HCT116 (cell line): ENCODE measurements at regions not wholly inside any gene's neighbourhood (a gene's known extent, or its start where the extent isn't known, plus 50 kb on each side); places are given as distances from the start of the nearest gene placed in this dataset.

ENCODE experiments used
- ATAC-seq: fragments of 200-7000 bp; cut with Tn5 transposase; 2 replicates; pipeline ENCODE4 v1.9.1; 2020; ENCODE audit warnings: mild to moderate bottlenecking, moderate library complexity
- BruUV-seq: library from RNA; stranded (reverse); fragments of 400-500 nt; replicated peaks from 2 replicates; lab custom pipeline; 2021; lab: Mats Ljungman, UMichigan
- CTCF ChIA-PET: fragments of 300-600 bp; sonication (Branson Sonifier 250); formaldehyde crosslinking; loops from one replicate; lab custom pipeline; 2021; ENCODE audit warnings: antibody characterized with exemption; lab: Charles Lee
- POLR2A ChIA-PET: fragments of 300-600, 350-600 bp; sonication (Branson Sonifier 250); formaldehyde crosslinking; loops from one replicate; lab custom pipeline; 2021; ENCODE audit warnings: antibody characterized with exemption; lab: Charles Lee
- RAD21 ChIA-PET, 2 experiments: fragments of 300-600 bp; sonication (Branson Sonifier 250); formaldehyde crosslinking; loops; one replicate each; lab custom pipeline; 2023; ENCODE audit warnings: low total read pairs in 2 of 2; ENCODE audit not compliant: uncharacterized antibody in 2 of 2, unreplicated experiment in 2 of 2, low non-redundant PET in 1 of 2; lab: Charles Lee
- DNase-seq: peaks from one replicate; pipeline ENCODE4 v3.0.0-alpha.2; 2010; ENCODE audit warnings: low read depth, low spot score
- H2AFZ ChIP-seq: fragments of 200-600 bp; shearing (Covaris generic), sonication (generic); 2 replicates; pipeline ENCODE4 v1.6.1; 2017; ENCODE audit warnings: low read depth, mixed run types, mixed read lengths, antibody characterized with exemption, low read length; ENCODE audit not compliant: poor library complexity, severe bottlenecking
- H3K27ac ChIP-seq: 2 replicates; pipeline ENCODE4 v1.5.1; 2012; ENCODE audit warnings: low read depth, low read length
- H3K27me3 ChIP-seq: fragments of 200-600 bp; sonication (generic); 2 replicates; pipeline ENCODE4 v1.6.1; 2016; ENCODE audit warnings: mixed run types, low read length, mixed read lengths; ENCODE audit not compliant: insufficient read depth
- H3K36me3 ChIP-seq, 2 experiments: fragments of 200-500 bp in 1 of 2; fragments of 200-600 bp in 1 of 2; sonication (Bioruptor generic) in 1 of 2; sonication (generic) in 1 of 2; 2 replicates each; pipeline versions ENCODE4 v1.5.1 to v1.6.1; 2014 to 2016; ENCODE audit warnings: low read length in 2 of 2, inconsistent platforms in 1 of 2, mixed read lengths in 1 of 2, mixed run types in 1 of 2; ENCODE audit not compliant: insufficient read depth in 2 of 2, control insufficient read depth in 1 of 2
- H3K4me1 ChIP-seq, 2 experiments: fragments of 200-600 bp in 1 of 2; sonication (generic) in 1 of 2; 2 replicates each; pipeline versions ENCODE4 v1.5.1 to v1.6.1; 2012 to 2017; ENCODE audit warnings: low read length in 2 of 2, inconsistent platforms in 1 of 2, mild to moderate bottlenecking in 1 of 2, mixed read lengths in 1 of 2, mixed run types in 1 of 2, moderate library complexity in 1 of 2; ENCODE audit not compliant: insufficient read depth in 2 of 2, control insufficient read depth in 1 of 2
- H3K4me2 ChIP-seq: fragments of 200-600 bp; sonication (generic); 2 replicates; pipeline ENCODE4 v1.6.1; 2017; ENCODE audit warnings: mixed run types, low read length, mixed read lengths
- H3K4me3 ChIP-seq, 2 experiments: fragments of 200-600 bp in 1 of 2; sonication (generic) in 1 of 2; replicated peaks in 1 of 2; 2 replicates each; pipeline ENCODE4 v1.5.1; 2011 to 2016; ENCODE audit warnings: low read length in 2 of 2, control low read depth in 1 of 2, low read depth in 1 of 2, mild to moderate bottlenecking in 1 of 2, mixed read lengths in 1 of 2, mixed run types in 1 of 2
- H3K79me2 ChIP-seq: fragments of 200-600 bp; sonication (generic); 2 replicates; pipeline ENCODE4 v1.6.1; 2017; ENCODE audit warnings: mild to moderate bottlenecking, mixed run types, low read length, moderate library complexity, mixed read lengths; ENCODE audit not compliant: insufficient read depth
- H3K9ac ChIP-seq: fragments of 200-600 bp; sonication (generic); 2 replicates; pipeline ENCODE4 v1.6.1; 2016; ENCODE audit warnings: low read length, mixed read lengths
- H3K9me2 ChIP-seq: fragments of 200-600 bp; sonication (generic), shearing (Covaris generic); 2 replicates; pipeline ENCODE4 v1.6.1; 2017; ENCODE audit warnings: mixed run types, mild to moderate bottlenecking, moderate library complexity; ENCODE audit not compliant: insufficient read depth
- H3K9me3 ChIP-seq, 2 experiments: fragments of 200-500 bp in 1 of 2; fragments of 200-600 bp in 1 of 2; sonication (Bioruptor generic) in 1 of 2; sonication (generic) in 1 of 2; 2 replicates each; pipeline ENCODE4 v1.6.1; 2014 to 2017; ENCODE audit warnings: low read length in 2 of 2, mixed read lengths in 2 of 2, inconsistent platforms in 1 of 2, low read depth in 1 of 2, mild to moderate bottlenecking in 1 of 2, mixed run types in 1 of 2, moderate library complexity in 1 of 2; ENCODE audit not compliant: control insufficient read depth in 1 of 2, insufficient read depth in 1 of 2
- H4K20me1 ChIP-seq: fragments of 200-600 bp; sonication (generic), shearing (Covaris generic); 2 replicates; pipeline ENCODE4 v1.6.1; 2017; ENCODE audit warnings: mixed run types, mild to moderate bottlenecking, moderate library complexity; ENCODE audit not compliant: insufficient read depth
- CBX3 ChIP-seq: IDR thresholded peaks from 2 replicates; pipeline ENCODE4 v1.6.1; 2012; ENCODE audit warnings: low read depth
- CEBPB ChIP-seq: IDR thresholded peaks from 2 replicates; pipeline ENCODE4 v1.6.1; 2012; ENCODE audit warnings: low read depth
- EGR1 ChIP-seq: IDR thresholded peaks from 2 replicates; pipeline ENCODE4 v1.6.1; 2012; ENCODE audit warnings: low read depth
- ELF1 ChIP-seq: IDR thresholded peaks from 2 replicates; pipeline ENCODE4 v1.6.1; 2012; ENCODE audit warnings: low read depth, borderline replicate concordance
- EZH2phosphoT487 ChIP-seq: fragments of 200-600 bp; IDR thresholded peaks from 2 replicates; pipeline ENCODE4 v1.6.1; 2018; ENCODE audit warnings: antibody characterized with exemption, borderline replicate concordance
- FOSL1 ChIP-seq: IDR thresholded peaks from 2 replicates; pipeline ENCODE4 v1.6.1; 2012; ENCODE audit warnings: low read depth
- JUND ChIP-seq: IDR thresholded peaks from 2 replicates; pipeline ENCODE4 v1.6.1; 2012
- POLR2A ChIP-seq: IDR thresholded peaks from 2 replicates; pipeline ENCODE4 v1.7.0; 2011; ENCODE audit warnings: borderline replicate concordance; ENCODE audit not compliant: insufficient read depth, insufficient read length; ENCODE audit errors: extremely low read depth
- RAD21 ChIP-seq: IDR thresholded peaks from 2 replicates; pipeline ENCODE4 v1.6.1; 2012; ENCODE audit warnings: low read depth, mild to moderate bottlenecking
- SIN3A ChIP-seq: IDR thresholded peaks from 2 replicates; pipeline ENCODE4 v1.6.1; 2012; ENCODE audit warnings: low read depth
- SP1 ChIP-seq: IDR thresholded peaks from 2 replicates; pipeline ENCODE4 v1.6.1; 2012; ENCODE audit warnings: low read depth
- SRF ChIP-seq: IDR thresholded peaks from 2 replicates; pipeline ENCODE4 v1.6.1; 2012; ENCODE audit warnings: low read depth
- TCF7L2 ChIP-seq: IDR thresholded peaks from 2 replicates; pipeline ENCODE4 v1.7.0; 2011; ENCODE audit warnings: borderline replicate concordance, inconsistent platforms; ENCODE audit not compliant: insufficient read depth, insufficient read length; ENCODE audit errors: extremely low read depth
- YY1 ChIP-seq: IDR thresholded peaks from 2 replicates; pipeline ENCODE4 v1.6.1; 2011; ENCODE audit warnings: low read length, low read depth, moderate library complexity, mild to moderate bottlenecking; ENCODE audit not compliant: insufficient replicate concordance; ENCODE audit errors: extremely low read depth
- ZFX ChIP-seq: fragments of 450-650 bp; IDR thresholded peaks from 2 replicates; pipeline ENCODE4 v1.6.1; 2017
- ZNF274 ChIP-seq: fragments of 200-500 bp; sonication (Bioruptor generic); IDR thresholded peaks from 2 replicates; pipeline ENCODE4 v1.6.1; 2014; ENCODE audit warnings: mild to moderate bottlenecking, low read depth, low read length, inconsistent platforms
- intact Hi-C: fragments of 100-400 bp; cut with micrococcal nuclease; formaldehyde crosslinking; loops from 2 replicates; pipeline ENCODE4 v1.10.0; 2022
- TF ChIP-seq, protein P1 (sequence below): IDR thresholded peaks from 2 replicates; pipeline ENCODE4 v1.6.1; 2012
- TF ChIP-seq, protein P2 (sequence below), 3 experiments: fragments of 200-600 bp in 1 of 3; sonication (generic) in 1 of 3; IDR thresholded peaks in 2 of 3; conservative IDR thresholded peaks in 1 of 3; 2 replicates each; pipeline ENCODE4 v1.5.1; 2012 to 2017; ENCODE audit warnings: low read depth in 2 of 3, low read length in 2 of 3, antibody characterized with exemption in 1 of 3, borderline replicate concordance in 1 of 3, control low read depth in 1 of 3, mild to moderate bottlenecking in 1 of 3, mixed read lengths in 1 of 3, mixed run types in 1 of 3, moderate library complexity in 1 of 3; ENCODE audit not compliant: insufficient read depth in 1 of 3
- TF ChIP-seq, protein P3 (sequence below): IDR thresholded peaks from 2 replicates; pipeline ENCODE4 v1.6.1; 2012
- TF ChIP-seq, protein P4 (sequence below): IDR thresholded peaks from 2 replicates; pipeline ENCODE4 v1.6.1; 2012; ENCODE audit warnings: low read depth

DNA sequence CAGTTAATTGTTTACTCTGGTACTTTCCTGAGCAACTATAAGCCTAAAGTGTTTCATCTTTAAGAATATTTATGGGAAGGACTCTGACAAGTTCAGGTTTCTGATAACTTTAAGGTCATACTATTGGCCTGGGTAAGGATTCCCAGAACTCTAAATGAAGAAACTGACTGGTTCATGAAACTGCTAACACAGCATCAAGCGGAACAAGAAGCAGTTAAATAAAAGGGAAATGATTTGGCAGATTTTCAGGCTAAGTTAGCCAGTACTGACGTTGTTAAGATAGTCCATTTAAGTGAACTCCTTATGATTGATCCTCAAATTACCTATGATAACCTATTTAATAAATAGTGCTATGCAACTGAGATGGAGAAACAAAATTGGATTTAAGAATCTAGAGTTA lies 101.6 kb upstream of the CES5A start:
- Histone ChIP-seq H2AFZ (no peak overlapping the region), H4K20me1 (no peaks in the 10 kb centered on the region), H3K9ac (no peak overlapping the region), H3K9me2 (no peaks in the 10 kb centered on the region), H3K36me3 (no peaks in the 10 kb centered on the region), H3K27ac (no peak overlapping the region), H3K4me1 (no peaks in the 10 kb centered on the region), H3K9me3 (no peaks in the 10 kb centered on the region), H3K4me2 (no peak overlapping the region), H3K27me3 (peaks cover 5% of the 10 kb centered on the region; the same call in 1 of the 2 replicates), H3K79me2 (no peaks in the 10 kb centered on the region), H3K4me3 (no peak overlapping the region)
- TF ChIP-seq CEBPB (no peak), ZNF274 (no peak), JUND (no peak), EGR1 (no peak), SIN3A (no peak), TCF7L2 (no peak), EZH2phosphoT487 (no peak), SRF (no peak), CBX3 (no peak), ELF1 (no peak), FOSL1 (no peak), POLR2A (no peak), RAD21 (no peak), YY1 (no peak), SP1 (no peak), ZFX (no peak)
- TF ChIP-seq, protein P1, sequence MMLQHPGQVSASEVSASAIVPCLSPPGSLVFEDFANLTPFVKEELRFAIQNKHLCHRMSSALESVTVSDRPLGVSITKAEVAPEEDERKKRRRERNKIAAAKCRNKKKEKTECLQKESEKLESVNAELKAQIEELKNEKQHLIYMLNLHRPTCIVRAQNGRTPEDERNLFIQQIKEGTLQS, result no peak
- TF ChIP-seq, protein P2, sequence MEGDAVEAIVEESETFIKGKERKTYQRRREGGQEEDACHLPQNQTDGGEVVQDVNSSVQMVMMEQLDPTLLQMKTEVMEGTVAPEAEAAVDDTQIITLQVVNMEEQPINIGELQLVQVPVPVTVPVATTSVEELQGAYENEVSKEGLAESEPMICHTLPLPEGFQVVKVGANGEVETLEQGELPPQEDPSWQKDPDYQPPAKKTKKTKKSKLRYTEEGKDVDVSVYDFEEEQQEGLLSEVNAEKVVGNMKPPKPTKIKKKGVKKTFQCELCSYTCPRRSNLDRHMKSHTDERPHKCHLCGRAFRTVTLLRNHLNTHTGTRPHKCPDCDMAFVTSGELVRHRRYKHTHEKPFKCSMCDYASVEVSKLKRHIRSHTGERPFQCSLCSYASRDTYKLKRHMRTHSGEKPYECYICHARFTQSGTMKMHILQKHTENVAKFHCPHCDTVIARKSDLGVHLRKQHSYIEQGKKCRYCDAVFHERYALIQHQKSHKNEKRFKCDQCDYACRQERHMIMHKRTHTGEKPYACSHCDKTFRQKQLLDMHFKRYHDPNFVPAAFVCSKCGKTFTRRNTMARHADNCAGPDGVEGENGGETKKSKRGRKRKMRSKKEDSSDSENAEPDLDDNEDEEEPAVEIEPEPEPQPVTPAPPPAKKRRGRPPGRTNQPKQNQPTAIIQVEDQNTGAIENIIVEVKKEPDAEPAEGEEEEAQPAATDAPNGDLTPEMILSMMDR (IDR thresholded peaks at IDR 0.05 in 2 of 3, conservative IDR thresholded peaks at IDR 0.05 in 1 of 3; ENCODE audit: borderline replicate concordance in 1 of 3, insufficient read depth in 1 of 3, low read depth in 2 of 3, low read length in 2 of 3), result no peak
- TF ChIP-seq, protein P3, sequence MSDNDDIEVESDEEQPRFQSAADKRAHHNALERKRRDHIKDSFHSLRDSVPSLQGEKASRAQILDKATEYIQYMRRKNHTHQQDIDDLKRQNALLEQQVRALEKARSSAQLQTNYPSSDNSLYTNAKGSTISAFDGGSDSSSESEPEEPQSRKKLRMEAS, result no peak
- TF ChIP-seq, protein P4, sequence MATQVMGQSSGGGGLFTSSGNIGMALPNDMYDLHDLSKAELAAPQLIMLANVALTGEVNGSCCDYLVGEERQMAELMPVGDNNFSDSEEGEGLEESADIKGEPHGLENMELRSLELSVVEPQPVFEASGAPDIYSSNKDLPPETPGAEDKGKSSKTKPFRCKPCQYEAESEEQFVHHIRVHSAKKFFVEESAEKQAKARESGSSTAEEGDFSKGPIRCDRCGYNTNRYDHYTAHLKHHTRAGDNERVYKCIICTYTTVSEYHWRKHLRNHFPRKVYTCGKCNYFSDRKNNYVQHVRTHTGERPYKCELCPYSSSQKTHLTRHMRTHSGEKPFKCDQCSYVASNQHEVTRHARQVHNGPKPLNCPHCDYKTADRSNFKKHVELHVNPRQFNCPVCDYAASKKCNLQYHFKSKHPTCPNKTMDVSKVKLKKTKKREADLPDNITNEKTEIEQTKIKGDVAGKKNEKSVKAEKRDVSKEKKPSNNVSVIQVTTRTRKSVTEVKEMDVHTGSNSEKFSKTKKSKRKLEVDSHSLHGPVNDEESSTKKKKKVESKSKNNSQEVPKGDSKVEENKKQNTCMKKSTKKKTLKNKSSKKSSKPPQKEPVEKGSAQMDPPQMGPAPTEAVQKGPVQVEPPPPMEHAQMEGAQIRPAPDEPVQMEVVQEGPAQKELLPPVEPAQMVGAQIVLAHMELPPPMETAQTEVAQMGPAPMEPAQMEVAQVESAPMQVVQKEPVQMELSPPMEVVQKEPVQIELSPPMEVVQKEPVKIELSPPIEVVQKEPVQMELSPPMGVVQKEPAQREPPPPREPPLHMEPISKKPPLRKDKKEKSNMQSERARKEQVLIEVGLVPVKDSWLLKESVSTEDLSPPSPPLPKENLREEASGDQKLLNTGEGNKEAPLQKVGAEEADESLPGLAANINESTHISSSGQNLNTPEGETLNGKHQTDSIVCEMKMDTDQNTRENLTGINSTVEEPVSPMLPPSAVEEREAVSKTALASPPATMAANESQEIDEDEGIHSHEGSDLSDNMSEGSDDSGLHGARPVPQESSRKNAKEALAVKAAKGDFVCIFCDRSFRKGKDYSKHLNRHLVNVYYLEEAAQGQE, result no peak
- ChIA-PET CTCF (no interaction called here), POLR2A (no interaction called here), RAD21 (no interaction called here)
- DNase-seq (no peak), ATAC-seq (no peak)
- no TSS peak for BruUV-seq
- intact Hi-C loops, result no loop called here
